ENCODE measurements at regions not wholly inside any gene's neighbourhood (a gene's known extent, or its start where the extent isn't known, plus 50 kb on each side); places are given as distances from the start of the nearest gene placed in this dataset.
"Not testable (repeated sequence)": the region's sequence is repeated elsewhere in the genome, so short reads cannot be mapped to it uniquely, and the experiment has no call there.

- Histone ChIP-seq H3K27me3 (no peaks in the 10 kb centered on the region), H3K36me3 (no peaks in the 10 kb centered on the region), H3K4me3 (no peak overlapping the region), H3K27ac (replicated peaks in 1 of 4) (no peak overlapping the region), H3K4me1 (no peaks in the 10 kb centered on the region), H3K9me3 (peaks cover 0 to 7% (median 6%) of the 10 kb centered on the region in 4 donors)
- TF ChIP-seq EP300 (IDR thresholded peaks at IDR 0.05) (no peak), POLR2A (IDR thresholded peaks at IDR 0.05; ENCODE audit: low read depth) (no peak), POLR2AphosphoS5 (IDR thresholded peaks at IDR 0.05) (no peak), CTCF (IDR thresholded peaks at IDR 0.05) (no peak)
- no peak for DNase-seq (ENCODE audit: extremely low spot score)
- intact Hi-C loops (cut with DNase I) = no loop called here
Observed at GRCh38 chr7:112665709-112666108, 124.5 kb downstream of the TMEM168 start.

- H3K9me3 ChIP-seq = no peaks in the 10 kb centered on the region
Observed at GRCh38 chr7:112668561-112668960, 121.6 kb downstream of the TMEM168 start.

GRCh38 chr7:112669306-112669705, 120.9 kb downstream of the TMEM168 start:
- H3K27me3 ChIP-seq = no peaks in the 10 kb centered on the region
- no peaks in the 10 kb centered on the region for H3K9me3 ChIP-seq
- intact Hi-C loops (cut with DNase I) = no loop called here
- H3K27ac ChIP-seq (replicated peaks in 1 of 4) = no peak overlapping the region
- no peak for DNase-seq (ENCODE audit: extremely low spot score)
- H3K36me3 ChIP-seq = no peaks in the 10 kb centered on the region
- no peaks in the 10 kb centered on the region for H3K4me1 ChIP-seq
- no peak overlapping the region for H3K4me3 ChIP-seq
- no peak for TF ChIP-seq EP300 (IDR thresholded peaks at IDR 0.05)
- no peak for TF ChIP-seq POLR2A (IDR thresholded peaks at IDR 0.05; ENCODE audit: low read depth)
- no peak for TF ChIP-seq CTCF (IDR thresholded peaks at IDR 0.05)
- TF ChIP-seq POLR2AphosphoS5 (IDR thresholded peaks at IDR 0.05) = no peak

More at GRCh38 chr7:112668561-112668960, 121.6 kb downstream of the TMEM168 start:
- Histone ChIP-seq H3K36me3 (no peaks in the 10 kb centered on the region), H3K27ac (replicated peaks in 1 of 4) (no peak overlapping the region), H3K4me1 (no peaks in the 10 kb centered on the region), H3K27me3 (no peaks in the 10 kb centered on the region), H3K4me3 (no peak overlapping the region)
- 65% methylated on average over 1 of the region's 1 CpG for WGBS
- TF ChIP-seq POLR2A (IDR thresholded peaks at IDR 0.05; ENCODE audit: low read depth) (no peak), EP300 (IDR thresholded peaks at IDR 0.05) (no peak), POLR2AphosphoS5 (IDR thresholded peaks at IDR 0.05) (no peak), CTCF (IDR thresholded peaks at IDR 0.05) (no peak)
- intact Hi-C loops (cut with DNase I) = no loop called here
- no peak for DNase-seq (ENCODE audit: extremely low spot score)

- Histone ChIP-seq H3K36me3 (no peaks in the 10 kb centered on the region), H3K9me3 (no peaks in the 10 kb centered on the region), H3K27me3 (no peaks in the 10 kb centered on the region), H3K27ac (replicated peaks in 1 of 4) (no peak overlapping the region), H3K4me1 (no peaks in the 10 kb centered on the region), H3K4me3 (no peak overlapping the region)
- WGBS = 87% methylated on average over 4 of the region's 4 CpGs
- intact Hi-C loops (cut with DNase I) = no loop called here
- TF ChIP-seq POLR2AphosphoS5 (IDR thresholded peaks at IDR 0.05) (no peak), POLR2A (IDR thresholded peaks at IDR 0.05; ENCODE audit: low read depth) (no peak), CTCF (IDR thresholded peaks at IDR 0.05) (no peak), EP300 (IDR thresholded peaks at IDR 0.05) (no peak)
- no peak for DNase-seq (ENCODE audit: extremely low spot score)
Observed at GRCh38 chr7:112670193-112670592, 120.0 kb downstream of the TMEM168 start.

GRCh38 chr7:112678626-112679025, 111.6 kb downstream of the TMEM168 start:
- 91% methylated on average over 6 of the region's 6 CpGs for WGBS
- H3K4me3 ChIP-seq = no peak overlapping the region
- H3K9me3 ChIP-seq = no peaks in the 10 kb centered on the region
- intact Hi-C loops (cut with DNase I) = no loop called here
- DNase-seq (ENCODE audit: extremely low spot score) = no peak
- no peak overlapping the region for H3K27ac ChIP-seq (replicated peaks in 1 of 4)
- no peaks in the 10 kb centered on the region for H3K27me3 ChIP-seq
- no peaks in the 10 kb centered on the region for H3K36me3 ChIP-seq
- no peak for TF ChIP-seq CTCF (IDR thresholded peaks at IDR 0.05)
- no peak for TF ChIP-seq EP300 (IDR thresholded peaks at IDR 0.05)
- TF ChIP-seq POLR2A (IDR thresholded peaks at IDR 0.05; ENCODE audit: low read depth) = no peak
- no peak for TF ChIP-seq POLR2AphosphoS5 (IDR thresholded peaks at IDR 0.05)
- H3K4me1 ChIP-seq = no peaks in the 10 kb centered on the region

GRCh38 chr7:112689466-112690177, 100.6 kb downstream of the TMEM168 start:
- H3K4me3 ChIP-seq; DNase-seq (ENCODE audit: extremely low spot score); intact Hi-C loops (cut with DNase I); H3K36me3 ChIP-seq; H3K27me3 ChIP-seq; H3K4me1 ChIP-seq; H3K27ac ChIP-seq (replicated peaks in 1 of 4): not testable (repeated sequence)
- peaks cover 0 to 29% (median 11%) of the 10 kb centered on the region in 4 donors for H3K9me3 ChIP-seq
- 64% methylated on average over 6 of the region's 6 CpGs for WGBS
